ENCODE measurements at regions not wholly inside any gene's neighbourhood (a gene's known extent, or its start where the extent isn't known, plus 50 kb on each side); places are given as distances from the start of the nearest gene placed in this dataset.

DNA sequence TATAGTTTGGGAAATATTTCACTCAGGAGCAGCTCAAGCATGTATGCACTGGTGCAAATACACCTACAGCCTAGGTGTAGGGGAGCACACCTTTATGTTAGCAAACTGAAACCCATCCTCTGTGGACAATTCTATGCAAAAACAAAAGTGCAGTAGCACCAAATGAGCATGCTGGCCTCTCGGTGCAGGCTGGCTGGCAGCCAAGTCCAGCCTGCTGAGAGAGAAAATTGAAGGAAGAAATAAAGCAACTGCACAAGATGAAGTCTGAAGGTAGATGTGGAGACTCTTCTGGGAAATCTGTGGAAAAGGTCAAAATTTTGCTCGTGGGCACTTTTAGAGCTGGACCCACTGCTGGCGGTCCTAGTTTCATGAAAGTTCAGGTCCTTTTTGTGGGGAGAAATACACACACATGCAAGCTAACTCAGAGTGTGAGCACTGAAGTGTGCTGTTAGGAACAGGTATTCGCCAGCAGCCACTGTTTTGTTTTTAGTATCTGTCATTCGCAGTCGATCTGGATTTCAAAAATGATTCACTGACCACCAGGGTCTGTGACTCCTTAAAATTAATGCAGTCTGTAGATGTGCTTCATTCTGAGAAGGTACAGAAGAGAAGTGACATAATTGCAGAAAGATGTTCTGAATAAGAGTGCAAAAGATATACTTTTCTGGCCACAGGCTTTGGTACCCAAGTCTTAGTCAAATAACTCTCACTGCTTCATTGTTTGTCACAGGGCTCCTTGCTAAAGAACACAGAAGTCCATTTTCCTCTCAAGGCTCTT lies 281.7 kb downstream of the PARP8 start:
- in situ Hi-C loops (cut with MboI), result no loop called here

DNA sequence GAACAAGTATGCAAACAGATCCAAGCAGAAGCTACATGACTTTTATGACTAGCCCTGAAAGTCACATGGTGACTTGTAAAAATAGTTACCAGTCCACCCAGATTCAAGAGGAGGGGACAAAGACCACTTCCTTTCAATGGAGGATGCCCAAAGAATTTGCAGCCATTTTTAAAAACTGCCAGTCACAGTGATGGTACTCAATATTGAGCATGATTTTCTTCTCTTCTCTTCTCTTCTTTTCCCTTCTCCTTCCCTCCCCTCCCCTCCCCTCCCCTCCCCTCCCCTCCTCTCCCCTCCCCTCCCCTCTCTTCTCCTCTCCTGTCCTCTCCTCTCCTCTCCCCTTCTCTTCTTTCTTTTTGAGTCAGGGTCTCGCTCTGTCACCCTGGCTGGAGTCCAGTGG lies 286.9 kb downstream of the PARP8 start:
- Histone ChIP-seq H3K4me2 (ENCODE audit: unreplicated experiment) (no peak overlapping the region), H3K4me3 (no peak overlapping the region), H3K36me3 (ENCODE audit: low read depth) (no peaks in the 10 kb centered on the region), H3K4me1 (ENCODE audit: insufficient read depth) (no peaks in the 10 kb centered on the region), H3F3A (ENCODE audit: insufficient read depth) (no peaks in the 10 kb centered on the region), H4K20me1 (ENCODE audit: insufficient read depth) (no peaks in the 10 kb centered on the region), H3K27me3 (replicated peaks; ENCODE audit: insufficient read depth) (no peaks in the 10 kb centered on the region), H3K27ac (no peak overlapping the region), H3K9me3 (ENCODE audit: low read depth) (no peaks in the 10 kb centered on the region), H3K9me2 (ENCODE audit: insufficient read depth) (no peaks in the 10 kb centered on the region), H2AFZ (no peak overlapping the region), H3K9ac (no peak overlapping the region), H3K79me2 (ENCODE audit: insufficient read depth) (no peaks in the 10 kb centered on the region)
- WGBS, 2 experiments (ENCODE audit: low coverage in 1 of 2, low lambda C conversion rate in 2 of 2, missing lambda C conversion rate in 2 of 2), result 36 to 50% methylated on average over 1 of the region's 1 CpG
- in situ Hi-C loops (cut with MboI), result loop anchor here (10.0 kb wide), 1 partner anchor 1052 kb away; no protein-coding TSS in a partner anchor
- TF ChIP-seq EZH2 (IDR thresholded peaks at IDR 0.05; ENCODE audit: insufficient read depth, poor library complexity, severe bottlenecking) (no peak), EZH2phosphoT487 (IDR thresholded peaks at IDR 0.05; ENCODE audit: insufficient read depth, low read depth) (no peak)
- DNase-seq, result no peak

More for the DNA sequence above, 281.7 kb downstream of the PARP8 start:
- Histone ChIP-seq H3K79me2 (ENCODE audit: insufficient read depth) (no peaks in the 10 kb centered on the region), H3K9me3 (ENCODE audit: low read depth) (no peaks in the 10 kb centered on the region), H3K4me2 (ENCODE audit: unreplicated experiment) (no peak overlapping the region), H3K27ac (no peak overlapping the region), H3F3A (ENCODE audit: insufficient read depth) (no peaks in the 10 kb centered on the region), H3K36me3 (ENCODE audit: low read depth) (no peaks in the 10 kb centered on the region), H3K9ac (no peak overlapping the region), H4K20me1 (ENCODE audit: insufficient read depth) (no peaks in the 10 kb centered on the region), H3K27me3 (replicated peaks; ENCODE audit: insufficient read depth) (no peaks in the 10 kb centered on the region), H3K4me1 (ENCODE audit: insufficient read depth) (no peaks in the 10 kb centered on the region), H2AFZ (no peak overlapping the region), H3K9me2 (ENCODE audit: insufficient read depth) (no peaks in the 10 kb centered on the region), H3K4me3 (no peak overlapping the region)
- WGBS, 2 experiments (ENCODE audit: low coverage in 1 of 2, low lambda C conversion rate in 2 of 2, missing lambda C conversion rate in 2 of 2), result 35 to 36% methylated on average over 6 of the region's 6 CpGs
- DNase-seq, result no peak
- no peak for TF ChIP-seq EZH2phosphoT487 (IDR thresholded peaks at IDR 0.05; ENCODE audit: insufficient read depth, low read depth)
- TF ChIP-seq EZH2 (IDR thresholded peaks at IDR 0.05; ENCODE audit: insufficient read depth, poor library complexity, severe bottlenecking), result no peak

DNA sequence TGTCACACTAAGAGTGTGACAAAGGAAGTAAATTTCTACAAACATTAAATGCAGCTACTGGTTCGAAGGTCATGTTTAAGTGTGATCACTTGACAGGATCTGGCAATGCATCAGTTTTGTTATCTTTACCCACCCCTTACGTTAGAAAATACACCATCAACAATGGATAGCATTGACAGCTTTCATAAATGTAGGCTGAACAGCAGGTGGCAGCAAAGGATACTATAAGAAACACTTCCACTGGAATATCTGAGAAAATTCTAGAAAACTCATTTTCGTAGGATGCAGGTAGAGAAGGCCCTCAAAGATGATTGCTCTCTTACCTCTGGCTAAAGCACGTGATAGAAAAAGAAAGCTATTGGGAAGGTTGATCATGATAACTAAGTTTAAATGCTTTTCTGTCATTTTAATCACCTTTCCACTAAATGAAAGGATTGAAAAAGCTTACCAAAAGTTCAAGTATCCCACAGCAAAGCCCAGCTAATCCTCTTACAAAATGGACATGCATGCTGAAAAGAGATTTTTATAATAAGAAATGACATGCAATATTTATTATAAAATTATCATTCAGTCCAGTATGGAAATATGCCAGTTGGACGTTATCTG lies 292.5 kb downstream of the PARP8 start:
- no peaks in the 10 kb centered on the region for H3K9me3 ChIP-seq (ENCODE audit: low read depth)
- in situ Hi-C loops (cut with MboI), result loop anchor here (10.0 kb wide), 1 partner anchor 1046 kb away; no protein-coding TSS in a partner anchor

DNA sequence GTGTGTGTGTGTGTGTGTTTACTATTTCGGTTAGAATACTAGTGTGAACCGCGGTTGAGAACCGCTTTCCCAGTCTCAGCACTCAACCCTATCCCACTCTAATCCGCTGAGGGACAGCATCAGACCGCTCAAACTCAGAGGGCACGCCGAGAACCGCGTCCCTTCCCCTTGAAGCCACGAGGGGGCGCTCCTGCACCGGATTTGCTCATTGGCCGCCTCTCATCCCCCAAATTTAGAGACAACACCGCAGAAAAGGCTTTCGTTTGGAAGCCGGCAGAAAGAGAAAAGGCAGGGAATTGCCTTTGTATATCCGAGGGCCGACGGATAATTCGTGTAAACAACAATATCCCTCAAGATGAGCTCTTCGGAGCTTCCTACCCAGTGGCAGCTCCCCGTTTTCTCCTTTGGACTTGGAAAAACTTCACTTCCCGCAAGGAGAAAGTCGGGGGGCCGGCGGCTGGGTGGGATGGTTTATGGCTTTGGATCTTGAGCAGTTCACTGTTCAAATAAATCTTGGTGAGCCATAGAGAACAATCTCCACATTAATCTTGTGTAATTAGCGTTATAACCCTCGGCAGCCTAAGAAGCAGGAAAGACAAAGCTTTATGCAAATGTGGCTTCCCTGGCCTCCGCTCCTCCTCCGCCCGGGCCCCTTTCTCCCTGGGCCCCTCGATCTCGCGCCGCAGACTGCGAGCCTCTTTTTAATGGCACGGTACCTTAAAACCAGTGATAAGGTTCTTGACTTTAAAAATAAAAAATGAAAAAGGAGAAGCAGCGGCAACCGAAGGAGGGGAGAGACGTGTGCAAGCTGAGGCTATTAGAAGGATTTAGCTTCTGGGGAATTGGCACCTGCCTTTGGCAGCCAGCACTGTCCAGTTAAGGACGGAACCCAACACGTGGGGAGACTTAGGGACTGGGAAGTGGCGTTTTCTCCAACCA lies 296.8 kb downstream of the PARP8 start:
- Histone ChIP-seq H3K9ac (no peak overlapping the region), H3F3A (ENCODE audit: insufficient read depth) (no peaks in the 10 kb centered on the region), H3K4me2 (ENCODE audit: unreplicated experiment) (peak overlapping the region; percentile 95), H3K9me2 (ENCODE audit: insufficient read depth) (no peaks in the 10 kb centered on the region), H3K4me1 (ENCODE audit: insufficient read depth) (no peaks in the 10 kb centered on the region), H3K36me3 (ENCODE audit: low read depth) (no peaks in the 10 kb centered on the region), H2AFZ (peak overlapping the region; percentile 92), H3K9me3 (ENCODE audit: low read depth) (no peaks in the 10 kb centered on the region), H4K20me1 (ENCODE audit: insufficient read depth) (no peaks in the 10 kb centered on the region), H3K79me2 (ENCODE audit: insufficient read depth) (no peaks in the 10 kb centered on the region), H3K27me3 (replicated peaks; ENCODE audit: insufficient read depth) (peaks cover 41% of the 10 kb centered on the region), H3K4me3 (peak overlapping the region; percentile 79), H3K27ac (no peak overlapping the region)
- DNase-seq, result peak; percentile 65
- in situ Hi-C loops (cut with MboI), result loop anchor here (10.0 kb wide), 1 partner anchor 1692 kb away; no protein-coding TSS in a partner anchor
- 2% methylated on average over 44 of the region's 44 CpGs for WGBS, 2 experiments (ENCODE audit: low coverage in 1 of 2, low lambda C conversion rate in 2 of 2, missing lambda C conversion rate in 2 of 2)
- TF ChIP-seq EZH2phosphoT487 (IDR thresholded peaks at IDR 0.05; ENCODE audit: insufficient read depth, low read depth) (no peak), EZH2 (IDR thresholded peaks at IDR 0.05; ENCODE audit: insufficient read depth, poor library complexity, severe bottlenecking) (peak; percentile 45)

More for the DNA sequence above, 292.5 kb downstream of the PARP8 start:
- no peak overlapping the region for H3K4me3 ChIP-seq
- H3K36me3 ChIP-seq (ENCODE audit: low read depth), result no peaks in the 10 kb centered on the region
- H3K27ac ChIP-seq, result no peak overlapping the region
- no peak overlapping the region for H3K4me2 ChIP-seq (ENCODE audit: unreplicated experiment)
- no peaks in the 10 kb centered on the region for H3K79me2 ChIP-seq (ENCODE audit: insufficient read depth)
- H3K9ac ChIP-seq, result no peak overlapping the region
- no peaks in the 10 kb centered on the region for H3K9me2 ChIP-seq (ENCODE audit: insufficient read depth)
- peak; percentile 70 for DNase-seq
- peaks cover under 1% of the 10 kb centered on the region for H3K27me3 ChIP-seq (replicated peaks; ENCODE audit: insufficient read depth)
- WGBS, 2 experiments (ENCODE audit: low coverage in 1 of 2, low lambda C conversion rate in 2 of 2, missing lambda C conversion rate in 2 of 2), result 2 to 5% methylated on average over 5 of the region's 5 CpGs
- no peak for TF ChIP-seq EZH2phosphoT487 (IDR thresholded peaks at IDR 0.05; ENCODE audit: insufficient read depth, low read depth)
- no peak for TF ChIP-seq EZH2 (IDR thresholded peaks at IDR 0.05; ENCODE audit: insufficient read depth, poor library complexity, severe bottlenecking)
- H3K4me1 ChIP-seq (ENCODE audit: insufficient read depth), result no peaks in the 10 kb centered on the region
- no peaks in the 10 kb centered on the region for H4K20me1 ChIP-seq (ENCODE audit: insufficient read depth)
- no peak overlapping the region for H2AFZ ChIP-seq
- H3F3A ChIP-seq (ENCODE audit: insufficient read depth), result no peaks in the 10 kb centered on the region
